A673 (cell line): ENCODE measurements at regions not wholly inside any gene's neighbourhood (a gene's known extent, or its start where the extent isn't known, plus 50 kb on each side); places are given as distances from the start of the nearest gene placed in this dataset.

Experiments used
- CTCF ChIP-seq: fragments of 300-800, 200-600 bp; sonication (generic); conservative IDR thresholded peaks from 2 replicates; pipeline ENCODE4 v1.5.1; 2017; ENCODE audit warnings: low read depth, mild to moderate bottlenecking, antibody characterized with exemption, low read length, moderate library complexity, mixed read lengths
- EZH2 ChIP-seq: fragments of 200-600 bp; sonication (generic); IDR thresholded peaks from 2 replicates; pipeline ENCODE4 v1.6.1; 2017; ENCODE audit warnings: borderline replicate concordance, low read depth, mild to moderate bottlenecking, mixed read lengths, antibody characterized with exemption, low read length; ENCODE audit not compliant: poor library complexity, severe bottlenecking

- TF ChIP-seq CTCF: no peak
- TF ChIP-seq EZH2: no peak
Measured at GRCh38 chr13:97885641-97886040, 67.8 kb upstream of the IPO5 start.
